GM23338 (cell line): ENCODE measurements at regions not wholly inside any gene's neighbourhood (a gene's known extent, or its start where the extent isn't known, plus 50 kb on each side); places are given as distances from the start of the nearest gene placed in this dataset.

Experiments used
- ATAC-seq: fragments of 200-7000 bp; cut with Tn5 transposase; 3 replicates; pipeline ENCODE4 v1.9.1; 2020
- DNase-seq: peaks from one replicate; pipeline ENCODE4 v3.0.0-alpha.2; 2015; ENCODE audit warnings: low spot score
- H2AFZ ChIP-seq: fragments of 200-600 bp; sonication (generic); 2 replicates; pipeline ENCODE4 v1.8.0; 2016; ENCODE audit warnings: antibody characterized with exemption, mild to moderate bottlenecking, moderate library complexity
- H3F3A ChIP-seq: fragments of 200-600 bp; sonication (generic); replicated peaks from 2 replicates; pipeline ENCODE4 v1.8.0; 2017; ENCODE audit warnings: antibody characterized with exemption, mixed run types, low read depth
- H3K27ac ChIP-seq: fragments of 200-600 bp; sonication (generic); 2 replicates; pipeline ENCODE4 v1.6.1; 2016; ENCODE audit warnings: low read depth
- H3K27me3 ChIP-seq: fragments of 200-600 bp; sonication (generic); 2 replicates; pipeline ENCODE4 v1.8.0; 2016; ENCODE audit warnings: mild to moderate bottlenecking, mixed run types, moderate library complexity; ENCODE audit not compliant: insufficient read depth
- H3K36me3 ChIP-seq: fragments of 200-600 bp; sonication (generic); 2 replicates; pipeline ENCODE4 v1.8.0; 2016; ENCODE audit warnings: mild to moderate bottlenecking; ENCODE audit not compliant: insufficient read depth
- H3K4me1 ChIP-seq: fragments of 200-600 bp; sonication (generic); 2 replicates; pipeline ENCODE4 v1.8.0; 2016; ENCODE audit warnings: mild to moderate bottlenecking, moderate library complexity; ENCODE audit not compliant: insufficient read depth
- H3K4me2 ChIP-seq: fragments of 200-600 bp; sonication (generic); 2 replicates; pipeline ENCODE4 v1.7.1; 2017; ENCODE audit warnings: mixed run types
- H3K4me3 ChIP-seq: fragments of 200-600 bp; sonication (generic); 2 replicates; pipeline ENCODE4 v1.6.1; 2016; ENCODE audit warnings: mixed run types
- H3K79me2 ChIP-seq: fragments of 200-600 bp; sonication (generic); replicated peaks from 2 replicates; pipeline ENCODE4 v1.8.0; 2017; ENCODE audit warnings: mild to moderate bottlenecking; ENCODE audit not compliant: insufficient read depth
- H3K9me2 ChIP-seq: fragments of 200-600 bp; sonication (generic); 2 replicates; pipeline ENCODE4 v1.8.0; 2017; ENCODE audit not compliant: insufficient read depth
- H4K20me1 ChIP-seq: fragments of 200-600 bp; sonication (generic); replicated peaks from 2 replicates; pipeline ENCODE4 v1.8.0; 2017; ENCODE audit warnings: mild to moderate bottlenecking; ENCODE audit not compliant: insufficient read depth
- H3K27ac Mint-ChIP-seq: 2 replicates; pipeline ENCODE4 v1.8.0; 2020; ENCODE audit warnings: inconsistent platforms, mild to moderate bottlenecking, moderate library complexity, mixed read lengths
- H3K27me3 Mint-ChIP-seq: 3 replicates; pipeline ENCODE4 v1.8.0; 2022; ENCODE audit warnings: low read depth, mild to moderate bottlenecking, moderate library complexity, mixed read lengths, inconsistent platforms; ENCODE audit not compliant: insufficient read depth, poor library complexity
- H3K36me3 Mint-ChIP-seq: 3 replicates; pipeline ENCODE4 v1.8.0; 2021; ENCODE audit warnings: low read depth, mild to moderate bottlenecking, inconsistent platforms, moderate library complexity, mixed read lengths
- H3K4me1 Mint-ChIP-seq: 3 replicates; pipeline ENCODE4 v1.8.0; 2020; ENCODE audit warnings: mild to moderate bottlenecking, inconsistent platforms, mixed read lengths
- H3K4me3 Mint-ChIP-seq: 3 replicates; pipeline ENCODE4 v1.8.0; 2021; ENCODE audit warnings: moderate library complexity, mild to moderate bottlenecking, inconsistent platforms, mixed read lengths
- H3K9me3 Mint-ChIP-seq: 3 replicates; pipeline ENCODE4 v1.8.0; 2020; ENCODE audit warnings: moderate library complexity, mild to moderate bottlenecking, inconsistent platforms, mixed read lengths
- CREB1 ChIP-seq: fragments of 250-450 bp; sonication (Bioruptor Pico); IDR thresholded peaks from 2 replicates; pipeline ENCODE4 v1.5.0; 2020; ENCODE audit warnings: low read depth, mild to moderate bottlenecking, moderate library complexity
- ETS1 ChIP-seq: IDR thresholded peaks from 2 replicates; pipeline ENCODE4 v1.6.1; 2016; ENCODE audit warnings: antibody characterized with exemption
- EZH2 ChIP-seq: fragments of 200-600 bp; sonication (generic); IDR thresholded peaks from one replicate; pipeline ENCODE4 v1.8.0; 2017; ENCODE audit warnings: antibody characterized with exemption, mild to moderate bottlenecking, low read depth; ENCODE audit not compliant: unreplicated experiment
- EZH2phosphoT487 ChIP-seq: fragments of 200-600 bp; sonication (generic); IDR thresholded peaks from one replicate; pipeline ENCODE4 v1.8.1; 2018; ENCODE audit warnings: antibody characterized with exemption; ENCODE audit not compliant: unreplicated experiment
- JUNB ChIP-seq: IDR thresholded peaks from one replicate; pipeline ENCODE4 v1.6.1; 2016; ENCODE audit warnings: antibody characterized with exemption; ENCODE audit not compliant: unreplicated experiment
- NANOG ChIP-seq: IDR thresholded peaks from 2 replicates; pipeline ENCODE4 v1.6.1; 2016; ENCODE audit warnings: antibody characterized with exemption, borderline replicate concordance
- STAT1 ChIP-seq: IDR thresholded peaks from one replicate; pipeline ENCODE4 v1.6.1; 2016; ENCODE audit warnings: antibody characterized with exemption; ENCODE audit not compliant: unreplicated experiment
- ZNF114 ChIP-seq: fragments of 250-450 bp; sonication (Bioruptor Pico); IDR thresholded peaks from 2 replicates; pipeline ENCODE4 v1.5.0; 2020; ENCODE audit warnings: mild to moderate bottlenecking, moderate library complexity
- ZNF331 ChIP-seq: fragments of 250-450 bp; sonication (Bioruptor Pico); IDR thresholded peaks from 2 replicates; pipeline ENCODE4 v1.5.0; 2020; ENCODE audit warnings: low read depth, mild to moderate bottlenecking, moderate library complexity
- ZNF462 ChIP-seq: fragments of 250-450 bp; sonication (Bioruptor Pico); IDR thresholded peaks from 2 replicates; pipeline ENCODE4 v1.5.0; 2020; ENCODE audit warnings: mild to moderate bottlenecking, moderate library complexity
- TF ChIP-seq, protein P1 (sequence below), 2 experiments: fragments of 200-600 bp in 1 of 2; sonication (generic) in 1 of 2; conservative IDR thresholded peaks; 2 replicates each; pipeline versions ENCODE4 v1.5.1 to v1.6.1; 2016 to 2017; ENCODE audit warnings: antibody characterized with exemption in 2 of 2, low read depth in 2 of 2, mild to moderate bottlenecking in 2 of 2, moderate library complexity in 1 of 2

DNA sequence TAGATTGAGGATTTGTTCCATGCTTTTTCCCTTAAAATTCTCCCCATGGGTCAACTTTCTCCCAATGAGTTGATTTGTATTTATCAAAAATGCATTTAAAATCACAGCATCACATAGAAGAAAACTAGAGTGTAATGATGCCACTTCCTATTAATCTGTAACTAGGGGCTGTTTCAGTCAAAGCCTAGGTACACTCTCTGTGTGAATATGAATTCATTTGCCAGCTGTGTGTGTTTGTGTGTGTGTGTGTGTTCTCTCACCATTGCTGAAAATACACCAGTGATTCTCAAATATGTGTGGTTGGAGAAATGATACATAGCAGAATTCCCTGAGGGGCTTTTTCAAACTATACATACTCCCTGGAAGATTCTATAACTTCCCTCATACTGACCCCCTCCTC lies 546.5 kb downstream of the KLHL13 start:
- Histone ChIP-seq H2AFZ (no peak overlapping the region), H3K9me2 (no peaks in the 10 kb centered on the region), H3K27ac (no peak overlapping the region), H3K4me2 (no peak overlapping the region), H3K4me3 (no peak overlapping the region), H4K20me1 (no peaks in the 10 kb centered on the region), H3K79me2 (no peaks in the 10 kb centered on the region), H3K4me1 (no peaks in the 10 kb centered on the region), H3K36me3 (no peaks in the 10 kb centered on the region), H3F3A (no peaks in the 10 kb centered on the region), H3K27me3 (no peaks in the 10 kb centered on the region)
- peaks cover under 1% of the 10 kb centered on the region; the same call in 2 of the 3 replicates for H3K36me3 Mint-ChIP-seq
- ATAC-seq: no peak
- TF ChIP-seq NANOG (no peak), CREB1 (CRISPR knock-in tag) (no peak), EZH2 (no peak), STAT1 (no peak)
- H3K4me1 Mint-ChIP-seq: no peaks in the 10 kb centered on the region
- no peak overlapping the region for H3K4me3 Mint-ChIP-seq
- no peaks in the 10 kb centered on the region for H3K27me3 Mint-ChIP-seq
- no peak overlapping the region for H3K27ac Mint-ChIP-seq
- DNase-seq: no peak
- H3K9me3 Mint-ChIP-seq: peaks cover 16% of the 10 kb centered on the region; the same call in 2 of the 3 replicates

- H3K4me1 ChIP-seq: no peaks in the 10 kb centered on the region
- H3K79me2 ChIP-seq: no peaks in the 10 kb centered on the region
- Mint-ChIP-seq H3K4me3 (no peak overlapping the region), H3K9me3 (peaks cover 28% of the 10 kb centered on the region), H3K27me3 (peaks cover 3% of the 10 kb centered on the region), H3K36me3 (peaks cover 5% of the 10 kb centered on the region; the same call in 2 of the 3 replicates), H3K27ac (no peak overlapping the region), H3K4me1 (no peaks in the 10 kb centered on the region)
- DNase-seq (no peak), ATAC-seq (no peak)
- no peaks in the 10 kb centered on the region for H3K36me3 ChIP-seq
- H2AFZ ChIP-seq: no peak overlapping the region
- H3K27me3 ChIP-seq: no peaks in the 10 kb centered on the region
- H3K27ac ChIP-seq: no peak overlapping the region
- H4K20me1 ChIP-seq: no peaks in the 10 kb centered on the region
- no peak overlapping the region for H3K4me2 ChIP-seq
- H3K4me3 ChIP-seq: no peak overlapping the region
- no peaks in the 10 kb centered on the region for H3K9me2 ChIP-seq
- H3F3A ChIP-seq: no peaks in the 10 kb centered on the region
- TF ChIP-seq JUNB: no peak
- TF ChIP-seq ZNF462 (CRISPR knock-in tag): no peak
- TF ChIP-seq EZH2phosphoT487: no peak
- no peak for TF ChIP-seq ZNF114 (CRISPR knock-in tag)
- TF ChIP-seq NANOG: no peak
- TF ChIP-seq EZH2: no peak
- no peak for TF ChIP-seq ETS1
- TF ChIP-seq STAT1: no peak
- TF ChIP-seq ZNF331 (CRISPR knock-in tag): no peak
- no peak for TF ChIP-seq CREB1 (CRISPR knock-in tag)
- TF ChIP-seq, protein P1, sequence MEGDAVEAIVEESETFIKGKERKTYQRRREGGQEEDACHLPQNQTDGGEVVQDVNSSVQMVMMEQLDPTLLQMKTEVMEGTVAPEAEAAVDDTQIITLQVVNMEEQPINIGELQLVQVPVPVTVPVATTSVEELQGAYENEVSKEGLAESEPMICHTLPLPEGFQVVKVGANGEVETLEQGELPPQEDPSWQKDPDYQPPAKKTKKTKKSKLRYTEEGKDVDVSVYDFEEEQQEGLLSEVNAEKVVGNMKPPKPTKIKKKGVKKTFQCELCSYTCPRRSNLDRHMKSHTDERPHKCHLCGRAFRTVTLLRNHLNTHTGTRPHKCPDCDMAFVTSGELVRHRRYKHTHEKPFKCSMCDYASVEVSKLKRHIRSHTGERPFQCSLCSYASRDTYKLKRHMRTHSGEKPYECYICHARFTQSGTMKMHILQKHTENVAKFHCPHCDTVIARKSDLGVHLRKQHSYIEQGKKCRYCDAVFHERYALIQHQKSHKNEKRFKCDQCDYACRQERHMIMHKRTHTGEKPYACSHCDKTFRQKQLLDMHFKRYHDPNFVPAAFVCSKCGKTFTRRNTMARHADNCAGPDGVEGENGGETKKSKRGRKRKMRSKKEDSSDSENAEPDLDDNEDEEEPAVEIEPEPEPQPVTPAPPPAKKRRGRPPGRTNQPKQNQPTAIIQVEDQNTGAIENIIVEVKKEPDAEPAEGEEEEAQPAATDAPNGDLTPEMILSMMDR (conservative IDR thresholded peaks at IDR 0.05; ENCODE audit: low read depth in 2 of 2): no peak
Observed at GRCh38 chrX:117568238-117568637, 548.4 kb downstream of the KLHL13 start.
